Prostate gland (tissue), 2 donors: ENCODE measurements at regions not wholly inside any gene's neighbourhood (a gene's known extent, or its start where the extent isn't known, plus 50 kb on each side); places are given as distances from the start of the nearest gene placed in this dataset.

Experiments
- POLR2A ChIP-seq: fragments of 450-650 bp; IDR thresholded peaks from one replicate; pipeline ENCODE4 v1.6.1; 2016; ENCODE audit warnings: antibody characterized with exemption, mild to moderate bottlenecking
- TF ChIP-seq, protein P1 (sequence below), 4 experiments: fragments of 200-600 bp in 2 of 4; fragments of 450-650 bp in 2 of 4; sonication (generic) in 2 of 4; IDR thresholded peaks; 1 replicate in 3 of 4; 2 replicates in 1 of 4; pipeline ENCODE4 v1.5.1; 2016 to 2019; ENCODE audit warnings: antibody characterized with exemption in 4 of 4, mild to moderate bottlenecking in 2 of 4, moderate library complexity in 2 of 4

DNA sequence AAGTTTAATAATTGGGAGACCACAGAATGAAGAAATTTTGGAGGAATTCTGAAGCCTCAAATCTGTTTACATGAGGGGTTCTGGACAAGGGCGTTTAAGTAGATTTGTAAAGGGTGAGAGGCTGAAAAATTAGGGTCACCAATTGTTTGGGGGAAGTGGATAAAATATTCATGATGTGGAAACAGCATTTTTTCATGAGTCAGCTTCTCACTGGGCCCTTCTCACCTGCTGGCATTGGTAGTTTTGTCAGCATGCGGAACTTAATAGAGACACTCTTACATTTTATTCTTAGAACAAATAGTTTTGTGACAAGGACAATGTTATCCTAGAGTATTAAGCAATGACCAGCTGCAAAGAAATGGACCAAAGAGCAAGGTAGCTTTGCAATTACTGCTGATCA, 634.4 kb downstream of the LRFN5 start:
- no peak for TF ChIP-seq POLR2A
- TF ChIP-seq, protein P1, sequence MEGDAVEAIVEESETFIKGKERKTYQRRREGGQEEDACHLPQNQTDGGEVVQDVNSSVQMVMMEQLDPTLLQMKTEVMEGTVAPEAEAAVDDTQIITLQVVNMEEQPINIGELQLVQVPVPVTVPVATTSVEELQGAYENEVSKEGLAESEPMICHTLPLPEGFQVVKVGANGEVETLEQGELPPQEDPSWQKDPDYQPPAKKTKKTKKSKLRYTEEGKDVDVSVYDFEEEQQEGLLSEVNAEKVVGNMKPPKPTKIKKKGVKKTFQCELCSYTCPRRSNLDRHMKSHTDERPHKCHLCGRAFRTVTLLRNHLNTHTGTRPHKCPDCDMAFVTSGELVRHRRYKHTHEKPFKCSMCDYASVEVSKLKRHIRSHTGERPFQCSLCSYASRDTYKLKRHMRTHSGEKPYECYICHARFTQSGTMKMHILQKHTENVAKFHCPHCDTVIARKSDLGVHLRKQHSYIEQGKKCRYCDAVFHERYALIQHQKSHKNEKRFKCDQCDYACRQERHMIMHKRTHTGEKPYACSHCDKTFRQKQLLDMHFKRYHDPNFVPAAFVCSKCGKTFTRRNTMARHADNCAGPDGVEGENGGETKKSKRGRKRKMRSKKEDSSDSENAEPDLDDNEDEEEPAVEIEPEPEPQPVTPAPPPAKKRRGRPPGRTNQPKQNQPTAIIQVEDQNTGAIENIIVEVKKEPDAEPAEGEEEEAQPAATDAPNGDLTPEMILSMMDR (IDR thresholded peaks at IDR 0.05): no peak
